ENCODE measurements at regions not wholly inside any gene's neighbourhood (a gene's known extent, or its start where the extent isn't known, plus 50 kb on each side); places are given as distances from the start of the nearest gene placed in this dataset.
"Not testable (repeated sequence)": the region's sequence is repeated elsewhere in the genome, so short reads cannot be mapped to it uniquely, and the experiment has no call there.

DNA sequence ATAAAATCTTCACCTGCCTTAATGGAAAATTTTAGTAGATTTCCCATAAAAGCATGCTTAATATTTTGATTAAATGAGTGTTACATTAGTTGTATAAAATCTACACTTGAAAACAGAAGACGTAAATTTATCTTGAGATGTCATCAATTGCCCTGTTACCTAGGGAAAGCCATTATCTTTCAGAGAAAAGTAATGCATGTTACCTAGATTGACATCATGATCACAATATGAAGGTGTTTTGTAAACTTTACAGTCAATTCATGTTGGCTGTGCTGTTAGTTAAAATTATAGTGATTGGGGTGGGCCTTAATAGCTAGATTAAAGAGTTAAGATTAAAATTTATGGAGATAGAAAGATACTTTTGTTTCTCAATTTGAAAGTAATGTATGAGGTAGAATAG lies 293.2 kb upstream of the PCDH18 start:
- DNase-seq, result no peak

DNA sequence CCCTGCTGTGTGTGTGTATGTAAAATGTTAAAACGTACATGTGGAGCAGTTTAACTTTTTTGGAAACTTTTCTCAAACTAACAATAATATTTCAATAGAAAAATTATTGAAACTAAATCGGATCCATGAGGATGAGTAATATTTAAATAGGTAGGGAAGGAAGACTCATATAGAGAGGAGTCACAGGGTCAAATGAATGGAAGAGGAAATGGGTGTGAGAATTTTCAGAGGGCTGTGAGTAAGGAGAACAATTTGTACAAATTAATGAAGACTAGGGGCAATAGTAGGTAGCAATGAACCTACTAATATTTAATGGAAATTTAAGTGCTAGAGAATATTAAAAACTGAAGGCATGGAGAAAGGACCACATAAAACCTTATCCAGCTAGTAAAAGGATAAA lies 290.7 kb upstream of the PCDH18 start:
- DNase-seq, result no peak

DNA sequence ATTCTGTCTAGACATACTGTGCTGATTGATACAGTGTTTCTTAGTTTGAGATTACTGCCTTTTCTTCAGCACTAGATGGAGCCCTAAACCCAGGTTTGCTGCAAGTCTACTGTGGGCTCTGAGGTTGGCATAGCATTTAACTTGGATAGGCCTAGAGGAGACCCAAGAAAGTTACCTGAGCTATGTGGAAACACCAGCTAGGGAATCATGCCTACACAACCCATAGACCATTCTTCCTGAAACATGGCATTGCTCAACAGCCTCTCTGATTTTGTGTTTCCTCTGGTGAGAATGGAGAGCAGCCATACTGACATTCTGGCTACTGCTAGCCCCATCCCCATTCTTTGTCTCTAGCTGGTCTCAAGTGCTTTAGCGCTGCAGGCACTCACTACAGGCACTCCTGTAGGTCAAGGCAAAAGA lies 287.7 kb upstream of the PCDH18 start:
- no peak for DNase-seq

DNA sequence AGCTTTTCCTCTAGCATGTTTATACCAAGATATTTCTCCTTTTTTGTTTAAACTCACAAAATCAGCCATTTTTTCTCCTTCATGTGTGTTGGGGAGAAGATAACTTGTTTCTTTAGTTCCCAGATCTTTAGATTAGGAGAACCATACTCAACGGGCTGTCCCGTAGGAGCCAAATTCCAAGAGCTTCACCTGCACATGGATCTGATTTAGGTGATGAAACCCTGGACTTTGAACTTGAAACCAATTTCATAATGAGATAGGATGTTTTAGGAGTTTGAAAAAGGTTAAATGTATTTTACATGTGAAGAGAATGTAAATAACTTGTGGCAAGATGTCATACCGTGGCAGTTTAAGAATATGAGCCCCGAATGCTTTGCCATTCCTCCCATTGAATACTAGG lies 280.0 kb upstream of the PCDH18 start:
- no peak for DNase-seq

DNA sequence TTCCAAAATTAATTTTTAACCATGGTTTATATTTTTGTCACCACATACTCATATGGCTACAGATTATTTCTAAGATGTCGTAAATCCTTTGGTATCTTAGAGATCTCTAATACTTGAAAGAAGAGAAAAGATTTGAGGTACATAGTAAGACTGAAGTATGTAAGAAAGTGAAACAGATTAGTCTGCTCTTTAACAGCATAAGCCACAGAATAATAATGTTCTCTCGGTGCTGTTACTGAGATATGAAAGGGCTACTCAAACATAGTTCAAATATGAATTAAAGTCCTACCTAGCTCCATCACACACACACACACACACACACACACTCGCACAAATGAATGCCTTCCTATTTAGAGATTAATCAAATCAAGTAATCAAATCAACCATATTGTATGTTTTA lies 274.1 kb upstream of the PCDH18 start:
- no peak for DNase-seq

DNA sequence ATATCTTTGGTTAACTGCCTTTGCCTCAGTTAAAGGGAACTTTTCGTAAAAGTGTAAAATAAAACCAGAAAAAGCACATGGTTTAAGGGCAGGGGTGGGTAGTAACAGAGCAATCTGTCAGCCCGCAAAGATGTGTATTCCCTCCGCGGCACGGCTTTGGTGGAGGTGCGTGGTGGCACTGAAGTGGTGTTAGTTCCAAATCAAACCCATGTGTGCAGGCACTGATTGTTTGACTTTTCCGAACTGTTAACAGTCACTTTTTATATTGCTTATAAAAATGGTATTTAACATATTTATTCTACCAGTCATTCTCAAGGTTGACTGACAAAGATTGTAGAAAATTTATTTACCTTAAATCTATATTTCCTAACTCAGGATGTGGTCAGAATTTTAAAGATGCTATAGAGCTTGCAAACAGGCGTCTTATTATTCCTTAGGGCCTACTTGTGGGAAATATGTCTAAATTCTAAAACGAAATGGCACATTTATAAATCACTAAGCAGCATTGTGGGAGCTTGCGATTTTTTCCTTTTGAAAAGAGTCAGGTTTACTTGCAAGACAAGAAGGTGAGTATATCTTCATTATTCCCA lies 272.7 kb upstream of the PCDH18 start:
- no peak for DNase-seq

DNA sequence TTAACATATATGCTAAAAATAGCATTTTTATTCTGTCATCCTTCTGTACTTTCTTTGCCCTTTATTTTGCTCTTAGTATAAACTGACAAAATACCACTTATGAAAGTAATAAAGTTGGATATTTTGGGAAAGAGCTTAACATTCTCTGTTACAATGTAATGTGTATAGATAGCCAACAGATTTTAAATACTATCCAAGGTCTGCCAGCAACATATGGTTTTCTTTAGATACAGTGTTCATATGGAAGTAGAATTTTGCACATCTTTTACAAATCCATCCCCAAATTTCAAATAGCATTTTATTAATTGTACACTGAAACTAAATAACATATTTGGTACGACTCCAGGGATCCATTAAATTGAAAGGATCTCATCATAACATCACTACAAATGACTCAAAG lies 268.6 kb upstream of the PCDH18 start:
- DNase-seq, result no peak

DNA sequence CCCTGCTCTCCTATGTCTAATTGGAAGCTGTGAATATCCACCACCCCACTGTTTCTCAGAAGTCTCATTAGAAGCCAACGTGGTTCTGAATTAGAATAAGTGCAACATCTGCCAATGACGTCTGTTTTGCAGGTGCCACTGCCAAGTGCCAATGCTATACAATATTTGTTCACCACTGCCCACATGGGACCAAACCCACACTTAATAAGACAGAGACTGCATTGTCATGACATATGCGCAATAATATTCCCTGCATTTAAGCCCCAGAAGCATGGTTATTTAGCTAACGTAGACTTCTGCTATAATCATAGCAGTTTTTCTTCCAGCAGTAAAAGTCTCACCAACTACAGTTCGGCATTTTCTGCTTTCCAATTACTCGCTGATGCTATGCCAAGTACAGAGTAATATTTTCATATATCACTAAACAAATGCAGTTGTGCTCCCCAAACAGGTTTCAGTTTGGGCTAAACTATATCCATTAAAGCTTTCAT lies 262.5 kb upstream of the PCDH18 start:
- DNase-seq, result no peak

DNA sequence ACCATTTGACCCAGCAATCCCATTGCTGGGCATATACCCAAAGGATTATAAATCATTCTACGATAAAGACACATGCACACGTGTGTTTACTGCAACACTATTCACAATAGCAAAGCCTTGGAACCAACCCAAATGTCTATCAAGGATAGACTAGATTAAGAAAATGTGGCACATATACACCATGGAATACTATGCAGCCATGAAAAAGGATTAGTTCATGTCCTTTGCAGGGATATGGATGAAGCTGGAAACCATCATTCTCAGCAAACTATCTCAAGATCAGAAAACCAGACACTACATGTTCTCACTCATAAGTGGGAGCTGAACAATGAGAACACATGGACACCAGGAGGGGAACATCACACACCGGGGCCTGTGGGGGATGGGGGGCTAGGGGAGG lies 257.0 kb upstream of the PCDH18 start:
- DNase-seq, result not testable (repeated sequence)

DNA sequence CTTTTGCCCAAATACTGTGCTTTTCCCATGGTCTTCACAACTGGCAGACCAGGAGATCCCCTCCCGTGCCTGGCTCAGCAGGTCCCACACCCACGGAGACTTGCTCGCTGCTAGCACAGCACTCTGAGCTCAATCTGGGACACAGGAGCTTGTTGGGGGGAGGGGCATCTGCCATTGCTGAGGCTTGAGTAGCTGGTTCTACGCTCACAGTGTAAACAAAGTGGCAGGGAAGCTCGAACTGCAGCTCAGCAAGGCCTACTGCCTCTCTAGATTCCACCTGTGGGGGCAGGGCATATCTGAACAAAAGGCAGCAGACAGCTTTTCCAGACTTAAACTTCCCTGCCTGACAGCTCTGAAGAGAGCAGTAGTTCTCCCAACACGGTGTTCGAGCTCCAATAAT lies 251.6 kb upstream of the PCDH18 start:
- not testable (repeated sequence) for DNase-seq

DNA sequence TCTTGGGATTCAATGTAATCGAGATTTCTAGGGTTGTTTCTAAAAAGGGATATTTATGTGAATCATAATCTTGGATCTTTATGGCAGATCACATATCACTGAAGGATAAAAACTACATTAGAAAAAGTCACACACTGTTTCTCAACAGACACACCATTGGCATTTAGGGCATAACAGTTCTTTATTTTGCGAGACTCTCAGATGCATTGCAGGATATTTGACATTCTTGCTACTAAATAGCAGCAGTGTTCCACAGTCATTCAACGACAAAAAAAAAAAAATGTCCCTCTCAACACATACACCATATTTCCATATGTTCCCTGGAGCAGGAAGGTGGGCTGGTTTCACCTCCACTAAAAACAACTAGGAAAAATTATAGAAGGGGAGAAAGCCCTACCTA lies 243.4 kb upstream of the PCDH18 start:
- DNase-seq, result no peak

DNA sequence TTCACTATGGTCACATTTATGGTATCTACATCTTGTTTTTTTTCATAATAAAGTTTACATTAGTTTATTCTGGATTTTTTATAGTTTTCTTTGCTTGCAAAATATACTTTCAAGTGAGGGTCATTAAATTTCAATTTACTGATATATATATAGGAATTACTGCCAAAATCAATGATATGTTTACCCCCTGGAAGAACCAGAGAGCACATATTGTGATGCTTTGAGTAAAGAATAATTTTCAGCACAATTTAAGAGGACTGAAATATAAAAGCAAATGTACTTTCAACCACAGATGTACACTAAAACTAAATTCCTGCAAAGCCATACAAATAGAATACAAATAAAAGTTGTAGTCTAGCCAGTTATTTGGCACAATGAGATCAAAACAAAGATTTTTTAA lies 242.2 kb upstream of the PCDH18 start:
- no peak for DNase-seq

DNA sequence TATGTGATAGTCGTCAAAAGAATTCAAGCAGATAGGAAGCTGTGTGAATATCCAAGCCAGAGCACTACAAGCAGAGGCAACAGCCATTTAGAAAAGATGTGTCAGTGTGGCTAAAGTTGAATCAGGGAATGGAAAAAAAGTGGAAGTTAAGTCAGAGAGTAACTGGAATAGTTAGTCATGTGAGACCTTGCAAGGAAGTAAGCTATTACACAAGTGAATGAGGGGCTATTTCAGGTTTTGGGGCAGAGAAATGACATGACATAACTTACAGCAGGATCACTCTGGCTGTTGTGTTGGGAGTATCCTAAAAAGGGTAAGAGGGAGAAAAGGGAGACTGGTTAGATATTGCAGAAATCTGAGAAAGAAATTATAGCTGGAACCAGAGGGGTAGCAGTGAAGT lies 236.6 kb upstream of the PCDH18 start:
- no peak for DNase-seq

DNA sequence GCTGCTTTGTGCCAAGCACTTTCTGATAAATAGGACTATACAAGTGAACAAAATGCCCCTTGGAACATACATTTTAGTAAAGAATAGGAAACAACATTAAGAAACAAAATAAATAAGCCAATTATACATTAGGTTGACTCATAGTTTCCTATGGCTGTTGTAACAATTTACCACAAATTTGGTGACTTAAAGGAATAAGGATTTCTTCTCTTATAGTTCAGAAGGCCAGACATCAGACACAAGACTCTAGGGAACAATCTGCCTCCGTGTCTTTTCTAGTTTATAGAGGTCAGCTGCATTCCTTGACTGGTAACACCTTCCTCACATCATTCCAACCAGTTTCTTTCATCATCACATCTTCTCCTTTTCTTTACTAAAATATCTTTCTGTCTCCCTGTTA lies 235.9 kb upstream of the PCDH18 start:
- DNase-seq, result no peak

DNA sequence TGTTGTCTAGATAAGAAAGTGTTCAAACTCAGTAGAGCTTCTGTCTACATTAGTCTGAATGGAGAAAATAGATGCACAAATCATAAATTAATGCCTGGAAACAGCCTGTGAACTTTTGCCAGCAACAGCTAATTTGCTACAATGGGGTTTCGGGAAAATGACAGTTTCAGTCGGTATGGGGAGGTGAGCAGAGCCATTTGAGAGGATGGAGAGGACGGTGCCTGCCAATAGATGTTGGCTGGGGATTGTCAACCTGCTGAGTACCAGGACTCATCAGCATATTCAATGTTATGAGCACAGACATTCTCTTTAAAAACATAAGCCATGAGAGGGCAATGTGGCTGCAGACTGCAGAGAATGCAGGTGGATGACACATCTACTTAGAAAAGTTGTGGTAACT lies 230.3 kb upstream of the PCDH18 start:
- no peak for DNase-seq

DNA sequence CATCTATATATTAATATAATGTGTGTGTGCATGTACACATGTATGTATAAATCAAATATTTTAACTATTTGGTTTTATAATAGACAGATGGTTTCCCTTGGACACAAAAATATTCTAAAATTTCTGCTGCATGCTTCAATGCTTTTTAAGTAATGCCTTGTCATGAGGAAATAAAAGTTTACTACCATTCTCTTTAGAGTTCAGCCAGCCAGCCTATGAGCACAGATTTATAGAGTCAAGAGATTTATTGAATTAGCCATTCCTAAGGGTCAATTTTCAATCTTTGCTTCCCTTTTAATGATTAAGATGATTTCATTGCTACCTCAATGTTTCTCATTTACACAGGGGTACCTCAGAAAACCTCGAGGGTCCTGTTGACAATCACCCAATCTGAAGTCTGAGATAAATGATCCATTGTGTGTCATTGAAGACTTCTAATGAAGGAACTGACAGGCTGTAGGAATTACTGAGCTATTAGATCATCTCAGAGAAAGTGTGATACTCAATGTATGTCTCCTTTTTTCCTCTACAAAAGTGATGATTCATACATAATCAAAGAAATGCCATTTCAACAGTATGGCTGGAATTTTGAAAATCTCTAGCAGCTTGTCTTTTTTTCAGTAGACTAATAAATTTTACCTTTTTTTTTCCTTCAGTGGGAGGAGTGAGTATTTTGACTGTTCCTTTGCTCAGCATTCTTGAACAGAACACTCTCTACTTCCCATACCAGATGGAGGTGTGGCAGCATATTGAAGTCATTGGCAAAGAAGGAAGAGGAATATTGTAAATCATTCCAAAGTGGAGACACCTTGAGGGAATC lies 222.6 kb upstream of the PCDH18 start:
- no peak for DNase-seq

DNA sequence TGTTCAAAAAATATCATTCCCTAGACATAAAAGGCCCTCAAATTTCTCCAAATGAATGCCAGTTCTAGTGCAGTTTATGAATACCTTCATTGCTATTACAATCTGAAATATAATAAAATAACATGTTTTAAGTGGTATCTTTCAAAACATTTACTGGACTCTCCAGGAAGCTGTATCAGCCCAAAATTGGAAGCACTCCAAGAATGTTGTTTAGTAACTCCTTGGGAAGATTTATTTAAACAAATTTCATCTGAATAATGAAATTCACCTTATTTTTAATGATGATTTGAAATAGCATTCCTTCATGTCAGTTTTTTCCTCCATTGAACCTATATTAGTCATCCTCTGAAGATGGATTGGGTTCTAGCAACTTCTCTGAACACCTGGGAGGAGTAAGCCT lies 217.2 kb upstream of the PCDH18 start:
- no peak for DNase-seq

DNA sequence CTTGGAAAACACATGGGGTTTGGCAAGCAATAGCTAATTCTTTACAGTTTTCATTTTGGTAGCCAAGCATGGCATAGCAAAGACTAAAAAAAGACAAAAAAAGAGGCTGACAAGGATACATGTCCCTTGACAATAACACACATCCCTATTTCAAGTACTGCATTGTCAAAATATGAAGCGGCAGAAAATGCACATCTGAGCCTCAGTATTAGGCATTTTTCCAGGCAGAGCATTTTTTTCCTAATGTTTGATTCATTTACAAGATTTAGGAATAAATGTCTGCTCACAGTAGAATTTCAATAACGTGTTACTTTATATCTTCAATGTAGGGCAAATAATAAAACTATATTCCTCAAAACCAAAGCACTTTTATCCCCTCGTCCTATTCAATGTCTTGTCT lies 216.3 kb upstream of the PCDH18 start:
- DNase-seq, result no peak

DNA sequence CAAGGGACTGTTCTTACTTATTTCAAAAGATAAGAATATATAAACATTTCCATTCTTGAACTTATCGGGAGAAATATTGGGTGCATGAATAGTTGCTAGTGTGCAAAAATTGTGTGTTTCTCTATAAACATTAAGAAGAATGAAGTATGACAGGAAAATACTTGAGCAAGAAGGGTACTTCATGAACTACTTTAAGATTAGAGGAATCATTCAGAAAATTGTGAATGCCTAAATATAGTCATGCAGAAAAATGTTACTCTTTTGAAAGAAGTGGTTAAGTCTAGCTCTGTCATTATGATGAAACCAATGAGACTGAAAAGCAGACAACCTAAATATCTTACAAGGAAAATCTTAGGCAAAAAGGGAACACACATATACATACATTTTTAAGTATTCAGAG lies 207.8 kb upstream of the PCDH18 start:
- DNase-seq, result no peak

DNA sequence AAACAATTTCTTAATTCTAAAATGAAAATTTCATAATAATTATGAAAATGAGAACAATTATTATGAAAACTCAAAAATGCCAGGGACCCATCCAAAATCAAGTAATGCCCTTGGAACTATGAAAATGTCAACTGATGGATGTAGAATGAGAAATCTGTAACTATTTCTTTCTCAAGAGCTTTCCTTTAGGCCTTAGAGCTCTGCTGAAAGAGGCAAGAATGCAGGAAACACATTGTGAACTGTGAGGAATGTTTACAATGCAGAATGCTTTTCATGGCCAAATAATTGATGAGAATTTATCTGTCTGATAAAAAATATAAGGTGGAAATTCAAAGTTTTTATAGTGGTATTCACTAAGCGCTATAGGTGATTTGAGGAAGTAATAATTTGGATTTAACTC lies 207.1 kb upstream of the PCDH18 start:
- DNase-seq, result no peak

DNA sequence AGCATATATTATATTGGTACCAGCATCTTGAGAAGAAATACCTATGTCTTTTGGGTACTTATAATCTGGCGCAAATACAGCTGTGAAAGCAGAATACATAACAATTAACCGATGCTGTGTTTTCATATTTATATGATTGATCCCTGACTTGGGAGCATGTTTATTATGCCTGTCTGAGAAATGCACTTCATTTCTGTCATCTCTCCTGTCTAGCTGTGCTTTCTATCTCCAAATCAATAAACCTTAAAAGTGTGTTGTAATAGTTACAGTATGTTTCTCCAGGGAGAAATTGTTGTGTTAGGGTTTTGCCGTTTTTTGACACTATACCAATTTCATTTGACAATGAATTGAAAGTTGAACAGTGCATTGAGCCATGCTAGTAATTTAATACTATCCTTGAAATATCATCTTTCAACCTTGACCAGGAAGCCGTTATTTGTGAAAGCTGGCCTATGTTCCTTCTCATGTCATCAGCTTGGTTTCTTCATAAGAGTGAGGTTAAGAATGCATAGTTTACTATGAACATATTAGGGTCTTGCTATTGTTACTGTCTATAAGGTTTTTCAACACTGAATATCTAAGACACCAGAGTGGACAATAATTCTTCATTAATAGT lies 206.2 kb upstream of the PCDH18 start:
- no peak for DNase-seq

DNA sequence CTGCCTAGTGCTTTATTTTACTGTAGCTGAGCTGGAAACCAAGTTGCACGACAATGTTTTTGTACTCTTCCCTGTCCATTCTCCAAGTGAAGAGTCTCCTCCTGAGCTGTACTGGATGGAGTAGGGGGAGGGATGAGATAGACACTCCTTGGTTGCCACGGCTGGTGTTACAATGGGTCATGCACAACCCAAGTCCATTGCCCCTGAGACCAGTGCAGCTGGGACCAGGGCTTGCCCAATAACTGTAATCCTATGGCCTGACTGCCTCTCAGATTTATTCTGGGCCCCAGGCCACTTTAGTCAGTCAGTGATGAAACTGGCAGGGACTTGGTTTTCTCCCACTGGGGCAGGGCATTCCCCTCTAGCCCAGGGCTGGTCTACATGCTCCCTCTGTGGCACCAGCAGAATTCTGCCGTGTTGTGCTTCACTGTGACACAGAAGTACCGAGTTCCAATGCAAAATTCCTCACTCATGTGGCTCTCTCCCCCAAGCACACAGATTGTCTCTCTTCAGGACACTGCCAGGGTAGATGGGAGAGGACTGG lies 203.3 kb upstream of the PCDH18 start:
- no peak for DNase-seq

DNA sequence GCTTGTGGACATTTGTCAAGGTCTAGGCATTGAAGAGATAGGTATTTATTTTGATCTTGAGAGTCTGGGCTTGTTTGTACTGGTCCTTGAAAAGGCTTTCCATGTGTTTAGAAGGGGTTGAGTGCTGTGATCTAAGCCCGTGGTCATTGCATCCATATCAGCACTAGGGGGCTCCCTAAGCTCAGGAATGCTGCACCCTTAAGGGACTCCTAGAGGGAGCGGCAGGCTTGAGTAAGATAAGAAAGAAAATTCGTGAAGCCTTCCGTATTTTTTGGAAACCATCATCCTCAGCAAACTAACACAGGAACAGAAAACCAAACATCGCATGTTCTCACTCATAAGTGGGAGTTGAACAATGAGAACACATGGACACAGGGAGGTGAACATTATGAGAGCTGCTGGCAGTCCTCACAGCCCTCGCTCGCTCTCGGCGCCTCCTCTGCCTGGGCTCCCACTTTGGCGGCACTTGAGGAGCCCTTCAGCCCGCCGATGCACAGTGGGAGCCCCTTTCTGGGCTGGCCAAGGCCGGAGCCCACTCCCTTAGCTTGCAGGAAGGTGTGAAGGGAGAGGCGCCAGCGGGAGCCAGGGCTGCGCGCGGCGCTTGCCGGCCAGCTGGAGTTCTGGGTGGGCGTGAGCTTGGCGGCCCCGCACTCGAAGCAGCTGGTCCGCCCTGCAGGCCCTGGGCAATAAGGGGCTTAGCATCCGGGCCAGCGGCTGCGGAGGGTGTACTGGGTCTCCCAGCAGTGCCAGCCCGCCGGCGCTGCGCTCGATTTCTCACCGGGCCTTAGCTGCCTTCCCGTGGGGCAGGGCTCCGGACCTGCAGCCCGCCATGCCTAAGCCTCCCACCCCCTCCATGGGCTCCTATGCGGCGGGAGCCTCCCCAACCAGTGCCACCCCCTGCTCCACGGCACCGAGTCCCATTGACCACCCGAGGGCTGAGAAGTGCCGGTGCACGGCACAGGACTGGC lies 201.2 kb upstream of the PCDH18 start:
- DNase-seq, result not testable (repeated sequence)

All from NCI-H1417 treated with DMSO at 0.1 percent for 48 hours (cell line).